ENCODE measurements at regions not wholly inside any gene's neighbourhood (a gene's known extent, or its start where the extent isn't known, plus 50 kb on each side); places are given as distances from the start of the nearest gene placed in this dataset.

- Histone ChIP-seq H3K36me3 (ENCODE audit: control insufficient read depth, insufficient read depth, low read length) (no peaks in the 10 kb centered on the region), H3K4me1 (ENCODE audit: control insufficient read depth, insufficient read depth, low read length) (no peaks in the 10 kb centered on the region), H3K27me3 (ENCODE audit: control insufficient read depth, insufficient read depth, low read length) (no peaks in the 10 kb centered on the region), H3K9ac (ENCODE audit: low read length) (no peak overlapping the region), H3K4me3 (ENCODE audit: low read length) (no peak overlapping the region), H3K9me3 (ENCODE audit: control insufficient read depth, low read length) (no peaks in the 10 kb centered on the region)
These were observed 141.8 kb downstream of the GRIN2B start for GRCh38 chr12:13839365-13840336.

DNA sequence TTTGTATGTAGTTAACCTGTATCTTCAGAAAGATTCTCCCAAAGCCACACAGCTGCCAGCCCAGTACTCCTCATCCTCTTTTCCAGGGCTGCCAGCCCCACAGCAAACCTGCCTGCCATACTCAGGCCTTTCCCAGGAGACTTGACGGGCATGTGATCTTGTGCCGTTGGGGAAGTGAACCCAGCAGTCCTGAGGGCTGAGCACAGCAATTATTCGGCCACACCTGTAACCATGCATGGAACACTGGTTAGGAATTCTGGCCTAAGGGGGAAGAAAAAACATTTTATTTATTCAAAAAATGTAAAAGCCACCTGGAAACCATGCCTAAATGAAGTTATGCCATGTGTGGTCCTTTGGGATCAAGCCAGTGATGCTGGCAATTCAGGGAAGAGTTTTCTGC, 145.3 kb downstream of the GRIN2B start:
- Histone ChIP-seq H3K9me3 (ENCODE audit: control insufficient read depth, low read length) (no peaks in the 10 kb centered on the region), H3K27me3 (ENCODE audit: control insufficient read depth, insufficient read depth, low read length) (no peaks in the 10 kb centered on the region), H3K4me3 (ENCODE audit: low read length) (no peak overlapping the region), H3K9ac (ENCODE audit: low read length) (no peak overlapping the region), H3K4me1 (ENCODE audit: control insufficient read depth, insufficient read depth, low read length) (no peaks in the 10 kb centered on the region), H3K36me3 (ENCODE audit: control insufficient read depth, insufficient read depth, low read length) (no peaks in the 10 kb centered on the region)

GRCh38 chr12:13835652-13836051, 145.8 kb downstream of the GRIN2B start:
- H3K4me3 ChIP-seq (ENCODE audit: low read length) = no peak overlapping the region
- H3K36me3 ChIP-seq (ENCODE audit: control insufficient read depth, insufficient read depth, low read length) = no peaks in the 10 kb centered on the region
- H3K27me3 ChIP-seq (ENCODE audit: control insufficient read depth, insufficient read depth, low read length) = no peaks in the 10 kb centered on the region
- no peaks in the 10 kb centered on the region for H3K4me1 ChIP-seq (ENCODE audit: control insufficient read depth, insufficient read depth, low read length)
- H3K9me3 ChIP-seq (ENCODE audit: control insufficient read depth, low read length) = no peaks in the 10 kb centered on the region
- H3K9ac ChIP-seq (ENCODE audit: low read length) = no peak overlapping the region

- H3K4me3 ChIP-seq (ENCODE audit: low read length) = no peak overlapping the region
- no peak overlapping the region for H3K9ac ChIP-seq (ENCODE audit: low read length)
- H3K27me3 ChIP-seq (ENCODE audit: control insufficient read depth, insufficient read depth, low read length) = no peaks in the 10 kb centered on the region
- no peaks in the 10 kb centered on the region for H3K4me1 ChIP-seq (ENCODE audit: control insufficient read depth, insufficient read depth, low read length)
- no peaks in the 10 kb centered on the region for H3K9me3 ChIP-seq (ENCODE audit: control insufficient read depth, low read length)
- no peaks in the 10 kb centered on the region for H3K36me3 ChIP-seq (ENCODE audit: control insufficient read depth, insufficient read depth, low read length)
These were observed 147.2 kb downstream of the GRIN2B start for GRCh38 chr12:13834241-13834640.

DNA sequence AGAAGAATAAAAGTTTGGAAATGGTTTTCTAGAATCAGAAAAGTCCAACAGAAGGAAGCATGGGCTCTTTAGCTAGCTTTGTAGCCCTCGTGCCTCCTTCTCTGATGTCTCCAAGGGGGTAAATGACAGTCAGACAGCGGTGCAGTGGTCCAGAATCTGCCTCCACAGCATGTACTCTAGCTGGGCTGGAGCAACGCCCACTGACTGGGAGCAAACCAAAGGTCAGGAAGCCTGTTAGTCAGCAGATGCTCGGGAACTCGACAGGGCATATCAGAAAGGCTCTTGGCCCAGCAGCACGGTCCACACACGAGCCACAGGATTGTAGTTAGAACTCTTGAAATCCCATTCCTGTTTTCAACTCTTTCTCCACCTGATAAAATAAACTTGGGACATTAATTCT, 164.3 kb downstream of the GRIN2B start:
- H3K27me3 ChIP-seq (ENCODE audit: control insufficient read depth, insufficient read depth, low read length) = no peaks in the 10 kb centered on the region
- no peaks in the 10 kb centered on the region for H3K36me3 ChIP-seq (ENCODE audit: control insufficient read depth, insufficient read depth, low read length)
- H3K4me3 ChIP-seq (ENCODE audit: low read length) = no peak overlapping the region
- H3K4me1 ChIP-seq (ENCODE audit: control insufficient read depth, insufficient read depth, low read length) = no peaks in the 10 kb centered on the region
- no peaks in the 10 kb centered on the region for H3K9me3 ChIP-seq (ENCODE audit: control insufficient read depth, low read length)
- no peak overlapping the region for H3K9ac ChIP-seq (ENCODE audit: low read length)

DNA sequence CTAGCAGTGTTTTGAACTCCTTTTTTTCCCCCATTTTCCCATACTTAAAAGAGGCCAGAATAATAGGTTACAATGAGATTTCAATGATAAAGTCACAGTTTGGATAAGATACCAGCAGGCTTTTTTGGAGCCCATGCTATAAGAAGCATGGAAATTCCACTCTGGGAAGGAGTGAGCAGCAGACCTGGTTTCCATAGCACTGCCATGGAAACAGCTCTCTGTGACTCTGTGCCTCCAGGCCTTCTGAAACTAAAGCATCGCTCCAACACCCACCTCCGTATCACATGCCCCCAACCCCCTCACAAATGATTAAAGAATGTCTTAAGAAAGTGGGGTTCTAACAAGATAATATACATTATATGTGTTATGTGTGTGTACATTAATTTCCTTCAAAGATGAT, 165.0 kb downstream of the GRIN2B start:
- Histone ChIP-seq H3K9me3 (ENCODE audit: control insufficient read depth, low read length) (no peaks in the 10 kb centered on the region), H3K36me3 (ENCODE audit: control insufficient read depth, insufficient read depth, low read length) (no peaks in the 10 kb centered on the region), H3K9ac (ENCODE audit: low read length) (no peak overlapping the region)

GRCh38 chr12:13812168-13812567, 169.2 kb downstream of the GRIN2B start:
- Histone ChIP-seq H3K9ac (ENCODE audit: low read length) (no peak overlapping the region), H3K36me3 (ENCODE audit: control insufficient read depth, insufficient read depth, low read length) (no peaks in the 10 kb centered on the region), H3K9me3 (ENCODE audit: control insufficient read depth, low read length) (no peaks in the 10 kb centered on the region), H3K27me3 (ENCODE audit: control insufficient read depth, insufficient read depth, low read length) (no peaks in the 10 kb centered on the region), H3K4me3 (ENCODE audit: low read length) (no peak overlapping the region), H3K4me1 (ENCODE audit: control insufficient read depth, insufficient read depth, low read length) (no peaks in the 10 kb centered on the region)

More for the DNA sequence above, 165.0 kb downstream of the GRIN2B start:
- Histone ChIP-seq H3K4me3 (ENCODE audit: low read length) (no peak overlapping the region), H3K4me1 (ENCODE audit: control insufficient read depth, insufficient read depth, low read length) (no peaks in the 10 kb centered on the region), H3K27me3 (ENCODE audit: control insufficient read depth, insufficient read depth, low read length) (no peaks in the 10 kb centered on the region)

DNA sequence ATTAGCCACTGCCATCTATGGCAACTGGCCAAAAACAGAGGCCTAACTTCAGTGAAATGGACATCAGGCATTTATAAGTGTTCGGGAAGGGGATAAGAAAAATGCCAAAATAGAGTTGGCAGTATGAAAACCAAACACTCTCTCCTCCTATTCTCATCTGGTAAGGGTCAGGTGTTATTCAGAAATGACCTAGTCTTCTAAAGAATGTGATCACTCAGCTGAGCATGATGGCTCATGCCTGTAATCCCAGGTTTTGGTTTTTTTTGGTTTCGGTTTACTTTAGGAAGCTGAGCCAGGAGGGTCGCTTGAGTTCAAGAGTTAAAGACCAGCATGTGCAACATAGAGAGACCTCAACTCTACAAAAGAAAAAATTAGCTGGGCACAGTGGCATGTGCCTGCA, 170.3 kb downstream of the GRIN2B start:
- Histone ChIP-seq H3K4me1 (ENCODE audit: control insufficient read depth, insufficient read depth, low read length) (no peaks in the 10 kb centered on the region), H3K27me3 (ENCODE audit: control insufficient read depth, insufficient read depth, low read length) (no peaks in the 10 kb centered on the region), H3K36me3 (ENCODE audit: control insufficient read depth, insufficient read depth, low read length) (no peaks in the 10 kb centered on the region), H3K9ac (ENCODE audit: low read length) (no peak overlapping the region), H3K4me3 (ENCODE audit: low read length) (no peak overlapping the region), H3K9me3 (ENCODE audit: control insufficient read depth, low read length) (no peaks in the 10 kb centered on the region)

DNA sequence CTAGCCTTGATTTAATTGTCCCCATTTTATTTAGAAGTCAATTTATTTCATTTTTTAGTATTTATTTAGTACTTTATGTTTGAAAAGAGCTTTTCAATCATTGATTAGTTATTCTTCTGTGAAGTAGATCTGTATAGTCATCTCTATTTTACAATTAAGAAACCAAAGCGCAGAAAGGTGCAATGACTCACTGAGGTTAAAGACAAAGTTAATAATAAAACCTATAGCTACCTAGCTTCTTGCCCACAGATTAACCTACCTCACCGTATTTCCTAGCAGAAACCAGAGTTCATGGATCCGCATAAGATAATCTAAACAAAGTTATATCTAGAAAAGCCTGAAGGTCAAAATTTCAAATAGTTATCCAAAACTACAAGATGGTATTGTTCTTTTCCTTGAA, 176.4 kb downstream of the GRIN2B start:
- no peaks in the 10 kb centered on the region for H3K36me3 ChIP-seq (ENCODE audit: control insufficient read depth, insufficient read depth, low read length)
- no peak overlapping the region for H3K9ac ChIP-seq (ENCODE audit: low read length)
- H3K27me3 ChIP-seq (ENCODE audit: control insufficient read depth, insufficient read depth, low read length) = no peaks in the 10 kb centered on the region
- H3K4me1 ChIP-seq (ENCODE audit: control insufficient read depth, insufficient read depth, low read length) = no peaks in the 10 kb centered on the region
- H3K9me3 ChIP-seq (ENCODE audit: control insufficient read depth, low read length) = no peaks in the 10 kb centered on the region
- H3K4me3 ChIP-seq (ENCODE audit: low read length) = no peak overlapping the region

DNA sequence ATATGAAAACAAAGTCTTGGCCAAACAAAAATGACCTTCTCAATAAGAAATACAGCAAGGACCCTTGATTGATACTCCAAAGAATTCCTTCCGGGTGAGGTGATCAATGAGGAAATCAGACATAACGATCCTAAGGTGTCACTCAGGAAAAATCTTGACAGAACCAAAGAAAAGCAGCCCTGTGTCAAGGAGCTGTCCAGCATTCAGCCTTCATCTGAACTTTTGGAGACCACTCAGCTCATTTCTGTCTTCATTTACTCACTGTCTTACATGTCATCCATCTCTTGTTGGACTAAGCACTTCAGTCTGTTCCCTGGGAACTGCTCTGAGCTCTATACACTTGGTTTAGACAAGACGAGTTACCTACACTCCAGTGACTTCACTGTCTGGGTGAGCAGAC, 179.9 kb downstream of the GRIN2B start:
- H3K9ac ChIP-seq (ENCODE audit: low read length) = no peak overlapping the region
- no peaks in the 10 kb centered on the region for H3K4me1 ChIP-seq (ENCODE audit: control insufficient read depth, insufficient read depth, low read length)
- H3K4me3 ChIP-seq (ENCODE audit: low read length) = no peak overlapping the region
- H3K27me3 ChIP-seq (ENCODE audit: control insufficient read depth, insufficient read depth, low read length) = no peaks in the 10 kb centered on the region
- H3K36me3 ChIP-seq (ENCODE audit: control insufficient read depth, insufficient read depth, low read length) = no peaks in the 10 kb centered on the region
- no peaks in the 10 kb centered on the region for H3K9me3 ChIP-seq (ENCODE audit: control insufficient read depth, low read length)

GRCh38 chr12:13799574-13799973, 181.8 kb downstream of the GRIN2B start:
- Histone ChIP-seq H3K4me3 (ENCODE audit: low read length) (no peak overlapping the region), H3K36me3 (ENCODE audit: control insufficient read depth, insufficient read depth, low read length) (no peaks in the 10 kb centered on the region), H3K9me3 (ENCODE audit: control insufficient read depth, low read length) (no peaks in the 10 kb centered on the region), H3K9ac (ENCODE audit: low read length) (no peak overlapping the region), H3K27me3 (ENCODE audit: control insufficient read depth, insufficient read depth, low read length) (no peaks in the 10 kb centered on the region), H3K4me1 (ENCODE audit: control insufficient read depth, insufficient read depth, low read length) (no peaks in the 10 kb centered on the region)

GRCh38 chr12:13798162-13798561, 183.2 kb downstream of the GRIN2B start:
- Histone ChIP-seq H3K36me3 (ENCODE audit: control insufficient read depth, insufficient read depth, low read length) (no peaks in the 10 kb centered on the region), H3K9me3 (ENCODE audit: control insufficient read depth, low read length) (no peaks in the 10 kb centered on the region), H3K4me3 (ENCODE audit: low read length) (no peak overlapping the region), H3K4me1 (ENCODE audit: control insufficient read depth, insufficient read depth, low read length) (no peaks in the 10 kb centered on the region), H3K9ac (ENCODE audit: low read length) (no peak overlapping the region), H3K27me3 (ENCODE audit: control insufficient read depth, insufficient read depth, low read length) (no peaks in the 10 kb centered on the region)

All from mucosa of stomach (tissue), 1 donor.